ENCODE measurements at regions not wholly inside any gene's neighbourhood (a gene's known extent, or its start where the extent isn't known, plus 50 kb on each side); places are given as distances from the start of the nearest gene placed in this dataset.

DNA sequence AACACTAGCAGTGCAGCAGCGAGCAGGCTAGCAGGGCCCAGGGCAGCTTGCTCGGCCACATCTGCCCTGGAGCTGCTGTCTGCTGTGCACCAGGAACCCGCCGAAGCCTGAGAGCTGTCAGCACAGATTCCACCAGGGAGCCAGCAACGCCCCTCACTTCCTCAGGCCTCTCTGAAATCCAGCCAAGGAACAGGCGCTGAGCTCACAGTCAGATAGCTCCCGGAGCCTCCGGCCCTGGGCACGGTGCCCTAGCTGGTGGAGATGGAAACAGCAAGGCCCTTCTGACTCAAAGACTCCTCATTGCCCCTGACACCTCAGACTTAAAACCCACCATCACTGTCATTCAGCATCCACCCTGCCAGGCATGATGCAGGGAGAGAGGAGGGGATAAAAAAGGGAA lies 839.4 kb downstream of the MAFB start:
- H3K9ac ChIP-seq (replicated peaks in 1 of 4; ENCODE audit: extremely low read depth in 1 of 4, low read depth in 3 of 4, low read length in 3 of 4), result no peak overlapping the region
- H3K4me2 ChIP-seq (ENCODE audit: insufficient read depth in 1 of 2, low read depth in 2 of 2, low read length in 2 of 2), result no peak overlapping the region
- WGBS, 2 experiments (ENCODE audit: extremely low coverage in 1 of 2, insufficient coverage in 1 of 2, insufficient read length in 1 of 2, insufficient replicate concordance in 2 of 2, low coverage in 1 of 2, low lambda C conversion rate in 2 of 2, missing lambda C conversion rate in 1 of 2), result 90% methylated on average over 9 of the region's 9 CpGs; no CpG with 5 or more reads in 1 of the 2 experiments
- H4K91ac ChIP-seq (replicated peaks; ENCODE audit: insufficient read length, low read length), result no peak overlapping the region
- H3K23ac ChIP-seq (ENCODE audit: insufficient read length), result no peak overlapping the region
- H3K14ac ChIP-seq (ENCODE audit: insufficient read length), result no peak overlapping the region
- H3K27me3 ChIP-seq (replicated peaks in 1 of 4; ENCODE audit: control insufficient read depth in 3 of 4, extremely low read depth in 1 of 4, insufficient read depth in 3 of 4, low read length in 3 of 4), result peaks cover 0 to 2% (median 0%) of the 10 kb centered on the region in 4 experiments; a peak in 2 of 7 replicates
- ChIA-PET CTCF (ENCODE audit: partially characterized antibody) (interaction anchor here (0.6 to 4.9 kb wide), 8 partner anchors 11 to 585 kb away, joined by 3 to 25 read pairs (median 4); no protein-coding TSS in a partner anchor), POLR2A (ENCODE audit: partially characterized antibody) (no interaction called here)
- TF ChIP-seq, protein P1, sequence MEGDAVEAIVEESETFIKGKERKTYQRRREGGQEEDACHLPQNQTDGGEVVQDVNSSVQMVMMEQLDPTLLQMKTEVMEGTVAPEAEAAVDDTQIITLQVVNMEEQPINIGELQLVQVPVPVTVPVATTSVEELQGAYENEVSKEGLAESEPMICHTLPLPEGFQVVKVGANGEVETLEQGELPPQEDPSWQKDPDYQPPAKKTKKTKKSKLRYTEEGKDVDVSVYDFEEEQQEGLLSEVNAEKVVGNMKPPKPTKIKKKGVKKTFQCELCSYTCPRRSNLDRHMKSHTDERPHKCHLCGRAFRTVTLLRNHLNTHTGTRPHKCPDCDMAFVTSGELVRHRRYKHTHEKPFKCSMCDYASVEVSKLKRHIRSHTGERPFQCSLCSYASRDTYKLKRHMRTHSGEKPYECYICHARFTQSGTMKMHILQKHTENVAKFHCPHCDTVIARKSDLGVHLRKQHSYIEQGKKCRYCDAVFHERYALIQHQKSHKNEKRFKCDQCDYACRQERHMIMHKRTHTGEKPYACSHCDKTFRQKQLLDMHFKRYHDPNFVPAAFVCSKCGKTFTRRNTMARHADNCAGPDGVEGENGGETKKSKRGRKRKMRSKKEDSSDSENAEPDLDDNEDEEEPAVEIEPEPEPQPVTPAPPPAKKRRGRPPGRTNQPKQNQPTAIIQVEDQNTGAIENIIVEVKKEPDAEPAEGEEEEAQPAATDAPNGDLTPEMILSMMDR (IDR thresholded peaks at IDR 0.05; ENCODE audit: control extremely low read depth in 1 of 3, insufficient read depth in 1 of 3, low read depth in 1 of 3, low read length in 3 of 3), result no peak
- H3K18ac ChIP-seq (ENCODE audit: extremely low read depth, low read length), result no peak overlapping the region
- H4K20me1 ChIP-seq (replicated peaks in 1 of 2; ENCODE audit: control insufficient read depth in 1 of 2, insufficient read depth in 2 of 2, low read length in 2 of 2), result no peaks in the 10 kb centered on the region
- H3K9me3 ChIP-seq (ENCODE audit: insufficient read depth in 2 of 2, low read depth in 1 of 2, low read length in 1 of 2), result no peaks in the 10 kb centered on the region
- no peak overlapping the region for H2BK20ac ChIP-seq (ENCODE audit: low read length)
- no peak overlapping the region for H3K56ac ChIP-seq (replicated peaks; ENCODE audit: insufficient read length, low read depth, low read length)
- H3K79me2 ChIP-seq (ENCODE audit: control insufficient read depth in 1 of 2, insufficient read depth in 2 of 2, low read length in 2 of 2), result no peaks in the 10 kb centered on the region
- no peak overlapping the region for H2BK12ac ChIP-seq (ENCODE audit: low read depth, low read length)
- DNase-seq (ENCODE audit: low read depth in 1 of 2, low spot score in 2 of 2) (no peak), FAIRE-seq (no peak)
- no peak overlapping the region for H3K4me3 ChIP-seq (ENCODE audit: extremely low read depth in 1 of 4, insufficient read depth in 2 of 4, low read depth in 3 of 4, low read length in 4 of 4)
- no peak overlapping the region for H2BK120ac ChIP-seq (replicated peaks; ENCODE audit: low read depth, low read length)
- peaks cover 2 to 12% (median 7%) of the 10 kb centered on the region in 4 experiments; a peak in 4 of 7 replicates for H3K4me1 ChIP-seq (replicated peaks in 1 of 4; ENCODE audit: control insufficient read depth in 3 of 4, insufficient read depth in 4 of 4, low read length in 3 of 4)
- no peak overlapping the region for H4K5ac ChIP-seq (ENCODE audit: insufficient read length, low read depth, low read length)
- no peak overlapping the region for H3K4ac ChIP-seq (replicated peaks; ENCODE audit: insufficient read length, low read depth, low read length)
- no peaks in the 10 kb centered on the region for H3K79me1 ChIP-seq (ENCODE audit: low read depth, low read length)
- H3K36me3 ChIP-seq (ENCODE audit: control insufficient read depth in 2 of 4, insufficient read depth in 4 of 4, low read length in 3 of 4), result no peaks in the 10 kb centered on the region
- no peak overlapping the region for H2BK5ac ChIP-seq (ENCODE audit: low read depth, low read length)
- no peak overlapping the region for H2BK15ac ChIP-seq (ENCODE audit: low read length)
- H4K8ac ChIP-seq (ENCODE audit: extremely low read depth, insufficient read depth, low read length), result no peak overlapping the region
- no peak overlapping the region for H2AFZ ChIP-seq (ENCODE audit: low read length)
- H3K27ac ChIP-seq (ENCODE audit: low read depth, low read length), result no peak overlapping the region
- H3K23me2 ChIP-seq (ENCODE audit: low read depth, low read length), result no peaks in the 10 kb centered on the region
- H2AK5ac ChIP-seq (ENCODE audit: low read depth, low read length), result no peak overlapping the region
